Ecto neural progenitor cell (in vitro differentiated cells): ENCODE measurements at regions not wholly inside any gene's neighbourhood (a gene's known extent, or its start where the extent isn't known, plus 50 kb on each side); places are given as distances from the start of the nearest gene placed in this dataset.
"Not testable (repeated sequence)": the region's sequence is repeated elsewhere in the genome, so short reads cannot be mapped to it uniquely, and the experiment has no call there.

ENCODE experiments used
- DNase-seq: peaks from one replicate; pipeline ENCODE4 v3.0.0-alpha.2; 2018; ENCODE audit warnings: low spot score

DNA sequence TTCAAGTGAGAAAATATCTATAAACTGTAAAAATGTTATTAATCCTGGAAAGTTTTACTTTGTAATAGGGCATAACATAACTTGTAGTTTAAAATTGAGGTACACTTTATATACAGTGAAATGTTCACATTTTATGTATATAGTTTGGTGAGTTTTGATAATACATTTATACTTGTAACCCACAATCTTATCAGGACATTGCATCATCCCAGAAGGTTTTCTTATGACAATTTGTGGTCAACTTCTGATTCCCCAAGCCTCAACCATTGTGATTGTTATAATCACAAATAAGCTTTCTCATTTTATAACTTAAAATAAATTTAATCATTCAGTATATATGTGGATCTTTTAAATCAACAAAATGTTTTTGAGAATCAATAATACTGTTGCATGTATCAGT is 151.1 kb downstream of the TFPI2 start:
- DNase-seq = no peak

DNA sequence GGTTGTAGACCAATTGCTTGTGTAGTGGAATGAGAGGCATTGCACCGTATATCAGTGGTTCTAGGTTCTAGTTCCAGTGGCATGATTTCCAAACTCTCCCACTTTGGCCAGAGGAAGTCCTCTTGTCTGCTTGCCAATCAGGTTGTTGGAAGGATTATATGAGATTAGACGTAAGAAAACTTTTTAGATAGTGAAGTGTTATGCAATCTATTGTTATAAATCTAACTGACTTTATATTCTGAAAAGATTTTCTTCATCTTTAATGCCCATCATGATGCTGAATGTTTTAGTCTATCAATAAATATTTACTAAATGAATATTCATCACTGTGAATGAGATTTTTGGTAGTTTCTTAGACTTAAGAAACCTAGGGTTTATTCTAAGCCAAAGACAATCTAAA is 152.6 kb downstream of the TFPI2 start:
- DNase-seq = no peak

DNA sequence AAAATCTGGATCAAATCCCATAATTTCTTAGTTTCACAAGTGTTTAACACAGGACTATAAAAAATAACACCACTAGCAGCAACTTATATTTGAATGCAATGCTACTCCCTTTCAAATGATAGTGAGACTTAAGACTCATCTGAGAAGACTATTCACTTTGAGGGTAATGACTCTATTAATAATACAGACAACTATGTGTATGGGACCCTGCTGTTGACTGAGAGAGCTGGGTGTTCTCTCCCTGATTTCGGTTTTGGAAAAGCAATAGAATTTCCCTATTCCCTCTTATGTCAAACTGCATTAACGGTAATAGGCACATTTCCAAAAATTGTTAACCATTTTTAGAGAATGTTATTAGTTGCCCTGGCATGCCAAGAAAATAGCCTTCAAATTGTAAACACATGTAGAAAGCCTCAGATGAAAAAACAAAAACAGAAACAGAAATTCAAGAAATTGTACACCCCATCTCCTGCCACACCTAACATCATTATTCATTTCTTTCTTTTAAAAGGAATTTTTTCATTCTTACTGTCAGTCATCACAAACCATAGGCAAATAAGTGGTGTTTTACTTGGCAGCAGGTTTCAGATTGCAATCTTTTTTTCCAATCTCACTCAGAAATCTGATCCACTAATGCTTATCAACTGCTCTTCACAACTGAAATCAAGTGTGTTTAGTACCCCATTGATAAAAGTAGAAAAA is 153.7 kb downstream of the TFPI2 start:
- DNase-seq = no peak

DNA sequence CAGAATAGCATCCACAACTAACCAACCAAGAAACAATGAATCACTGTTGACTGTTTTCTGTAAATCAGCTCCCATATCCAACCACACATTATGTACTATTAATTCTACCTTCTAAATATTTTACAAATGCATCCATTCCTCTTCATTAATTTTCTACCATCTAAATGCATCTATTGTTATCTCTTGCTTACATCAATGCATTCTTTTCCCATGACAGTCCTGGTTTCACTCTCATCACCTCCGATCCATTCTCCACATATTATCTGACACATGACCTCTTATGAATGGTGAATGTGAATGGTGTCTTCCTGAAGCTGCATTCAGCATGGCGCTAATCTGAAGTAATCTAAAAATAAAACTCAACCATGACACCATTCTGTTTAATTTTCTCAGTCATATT is 153.8 kb upstream of the CALCR start:
- DNase-seq = no peak

DNA sequence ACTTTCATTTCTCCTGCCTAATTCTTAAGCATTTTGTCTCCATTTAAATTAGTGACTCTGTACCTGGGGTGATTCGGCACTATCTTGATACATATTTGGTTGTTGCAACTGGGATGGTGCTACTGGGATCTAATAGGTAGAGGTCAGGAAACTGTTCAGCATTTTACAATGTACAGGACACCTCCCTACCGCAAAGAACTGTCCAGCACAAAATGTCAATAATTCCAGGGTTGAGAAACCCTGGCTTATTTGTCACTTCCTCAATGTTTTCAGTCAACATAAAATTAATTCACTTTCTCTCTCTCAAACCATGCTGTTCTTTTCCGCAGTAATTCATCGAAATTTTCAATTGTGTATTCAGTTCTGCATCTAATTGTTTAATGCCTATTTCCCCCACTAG is 151.4 kb upstream of the CALCR start:
- no peak for DNase-seq

DNA sequence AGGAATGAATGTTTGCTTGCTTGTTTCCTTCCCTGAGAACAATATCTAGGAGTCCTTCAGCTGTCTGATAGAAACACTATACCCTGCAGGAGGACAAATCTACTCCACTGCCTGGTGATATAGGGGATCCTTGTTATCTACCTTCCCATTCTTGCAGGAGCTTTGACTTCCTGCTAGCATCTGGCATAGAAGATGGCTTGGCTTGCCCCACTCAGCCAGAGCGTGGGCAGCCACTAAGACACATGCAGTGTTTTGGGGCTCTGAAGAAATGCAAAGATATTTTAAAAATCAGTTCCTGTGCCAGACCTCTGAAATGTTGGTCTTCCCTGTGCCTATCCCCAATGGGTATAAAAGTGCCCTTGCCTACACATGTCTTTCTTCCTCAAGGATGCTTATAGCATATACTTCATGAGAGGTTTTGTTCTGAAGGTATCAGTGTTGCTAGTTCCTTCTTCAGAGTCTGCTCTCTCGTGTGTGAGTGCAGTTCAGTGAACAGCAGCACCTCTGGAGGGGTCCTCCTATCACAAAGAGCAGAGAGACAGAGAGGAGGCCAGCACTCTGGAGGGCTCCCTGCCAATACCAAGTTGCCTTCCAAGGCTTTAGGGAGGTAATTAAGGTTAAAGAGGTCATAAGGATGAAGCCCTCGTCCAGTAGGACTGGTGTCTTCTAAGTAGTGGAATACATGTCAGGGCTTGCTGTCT is 149.1 kb upstream of the CALCR start:
- DNase-seq = no peak

DNA sequence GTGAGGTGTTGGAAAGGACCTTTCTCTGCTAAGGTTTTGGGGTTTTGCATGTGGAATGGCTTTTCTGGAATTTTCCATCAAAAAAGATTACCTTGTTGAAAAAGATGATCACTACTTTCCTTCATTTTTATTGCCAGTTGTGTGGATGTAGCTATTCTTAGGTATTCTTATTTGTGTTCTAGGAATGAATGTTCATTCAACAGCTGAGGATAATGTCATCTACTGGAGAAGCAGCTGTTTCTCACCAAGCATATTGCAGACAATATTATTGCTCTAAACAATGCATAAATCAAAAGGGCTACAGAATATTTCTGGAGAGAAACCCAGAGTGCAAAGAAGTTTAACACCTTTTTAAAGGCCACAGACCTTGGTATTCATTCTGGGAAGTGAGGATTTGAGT is 145.6 kb upstream of the CALCR start:
- DNase-seq = no peak

DNA sequence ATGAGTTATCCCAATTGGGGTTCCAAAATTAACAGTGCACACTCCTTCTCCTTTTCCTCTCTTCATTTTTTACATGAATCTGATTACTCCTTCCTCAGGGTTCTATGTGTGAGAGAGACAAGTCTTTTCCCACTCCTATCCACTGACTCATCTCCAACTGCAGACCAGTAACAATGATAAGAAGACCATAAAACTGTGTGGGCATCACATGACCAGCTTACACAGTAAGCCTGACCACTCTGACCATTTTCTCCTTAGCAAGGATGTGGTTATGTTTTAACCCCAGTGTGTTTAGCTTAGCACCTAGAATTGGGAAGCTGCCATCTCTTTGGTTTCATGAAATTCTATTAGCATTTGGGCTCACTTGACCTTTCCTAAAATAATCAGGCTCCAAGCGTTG is 145.0 kb upstream of the CALCR start:
- DNase-seq = no peak

DNA sequence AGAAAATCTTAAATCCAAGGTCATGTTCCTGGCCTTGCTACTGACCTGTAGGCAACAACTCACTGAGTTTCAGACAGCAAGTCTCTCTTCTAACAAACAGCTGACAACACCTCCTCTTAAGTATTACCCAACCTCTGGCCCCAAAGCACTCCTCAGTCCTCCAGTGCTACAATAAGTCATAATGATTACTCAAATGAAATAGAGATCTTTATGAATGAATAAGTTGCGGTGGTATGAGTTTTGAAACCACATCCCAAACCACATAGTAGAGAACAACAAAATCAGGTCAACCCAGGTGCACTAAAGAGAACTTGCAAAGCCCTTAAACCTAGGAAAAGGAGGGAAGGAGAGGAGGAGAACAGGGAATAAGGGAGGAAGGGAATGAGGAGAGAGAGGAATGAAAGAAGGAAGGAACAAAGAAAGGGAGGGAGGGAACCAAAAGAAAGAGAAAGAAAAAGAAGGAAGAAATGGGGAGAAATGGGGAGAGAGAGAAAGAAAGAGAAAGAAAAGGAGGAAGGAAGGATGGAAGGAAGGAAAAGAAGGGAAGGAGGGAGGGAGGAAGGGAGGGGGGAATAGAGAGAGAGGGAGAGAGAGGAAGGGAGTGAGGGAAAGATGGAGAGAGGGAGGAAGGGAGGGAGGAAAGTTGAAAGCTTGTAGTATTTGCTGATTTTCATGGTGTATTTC is 142.8 kb upstream of the CALCR start:
- no peak for DNase-seq

DNA sequence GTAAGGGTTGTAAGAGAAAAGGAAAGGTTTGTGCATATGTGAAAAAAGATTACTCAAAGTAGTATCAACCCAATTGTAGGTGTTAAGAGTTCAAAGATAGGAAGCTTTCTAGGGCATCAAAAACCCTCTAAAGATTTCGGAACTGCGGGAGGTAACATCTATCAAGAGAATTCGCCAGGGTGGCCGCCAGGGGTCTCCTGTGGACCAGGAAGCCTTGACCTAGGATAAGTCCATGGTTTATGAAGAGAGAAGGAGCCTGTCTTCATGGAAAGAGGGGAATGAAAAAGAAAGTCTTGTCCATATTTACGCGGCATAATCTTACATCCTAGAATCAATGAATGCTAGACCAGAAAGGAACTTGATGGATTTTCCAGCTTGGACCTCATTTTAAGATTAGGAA is 140.7 kb upstream of the CALCR start:
- peak; percentile 61 for DNase-seq

DNA sequence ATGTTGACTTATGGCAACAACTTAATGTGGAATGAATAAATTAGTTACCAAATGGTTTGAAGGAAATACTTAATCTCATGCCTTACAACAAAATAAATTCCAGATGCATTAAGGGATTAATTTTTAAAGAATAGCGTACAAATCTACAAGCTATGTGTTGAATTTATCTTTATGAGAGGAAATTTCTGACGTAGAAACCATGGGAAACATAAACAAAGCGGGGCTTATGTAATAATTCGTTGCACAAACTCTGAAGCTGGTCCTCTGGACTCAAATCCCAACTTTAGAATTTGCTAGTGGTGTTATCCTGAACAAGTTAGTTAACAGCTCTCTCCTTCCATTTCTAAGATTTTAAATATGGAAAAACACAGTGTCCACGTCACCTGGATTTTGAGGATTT is 137.4 kb upstream of the CALCR start:
- DNase-seq = no peak

DNA sequence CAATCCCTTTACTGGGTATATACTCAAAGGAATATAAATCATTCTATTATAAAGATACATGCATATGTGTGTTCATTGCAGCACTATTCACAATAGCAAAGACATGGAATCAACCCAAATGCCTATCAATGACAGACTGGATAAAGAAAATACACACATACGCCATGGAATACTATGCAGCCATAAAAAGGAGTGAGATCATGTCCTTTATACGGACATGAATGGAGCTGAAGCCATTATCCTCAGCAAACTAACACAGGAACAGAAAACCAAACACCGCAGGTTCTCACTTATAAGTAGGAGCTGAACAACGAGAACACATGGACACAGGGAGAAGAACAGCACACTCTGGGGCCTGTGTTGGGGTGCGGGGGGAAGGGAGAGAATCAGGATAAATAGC is 133.7 kb upstream of the CALCR start:
- DNase-seq = not testable (repeated sequence)

DNA sequence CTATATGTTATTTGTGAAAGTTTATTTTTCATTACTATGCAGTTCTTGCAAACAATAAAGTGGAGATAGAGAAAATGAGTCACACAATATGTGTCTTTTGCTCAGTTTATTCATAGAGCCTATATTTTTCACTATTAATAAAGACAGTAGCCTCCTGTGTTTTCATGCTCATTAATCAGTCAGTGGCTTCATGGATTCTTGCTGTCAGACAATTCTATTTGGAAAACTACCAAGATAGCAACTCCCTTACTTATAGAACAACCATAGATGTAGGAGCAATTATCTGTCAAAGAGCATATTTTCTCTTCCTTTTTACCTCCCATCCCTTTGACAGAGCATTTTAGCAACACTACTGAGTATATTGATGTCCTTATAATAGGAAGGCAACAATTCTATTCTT is 132.7 kb upstream of the CALCR start:
- no peak for DNase-seq

DNA sequence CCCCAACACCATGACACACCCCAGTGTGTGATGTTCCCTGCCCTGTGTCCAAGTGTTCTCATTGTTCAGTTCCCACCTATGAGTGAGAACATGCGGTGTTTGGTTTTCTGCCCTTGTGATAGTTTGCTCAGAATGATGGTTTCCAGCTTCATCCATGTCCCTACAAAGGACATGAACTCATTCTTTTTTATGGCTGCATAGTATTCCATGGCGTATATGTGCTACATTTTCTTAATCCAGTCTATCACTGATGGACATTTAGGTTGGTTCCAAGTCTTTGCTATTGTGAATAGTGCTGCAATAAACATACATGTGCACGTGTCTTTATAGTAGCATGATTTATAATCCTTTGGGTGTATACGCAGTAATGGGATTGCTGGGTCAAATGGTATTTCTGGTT is 131.6 kb upstream of the CALCR start:
- DNase-seq = not testable (repeated sequence)

DNA sequence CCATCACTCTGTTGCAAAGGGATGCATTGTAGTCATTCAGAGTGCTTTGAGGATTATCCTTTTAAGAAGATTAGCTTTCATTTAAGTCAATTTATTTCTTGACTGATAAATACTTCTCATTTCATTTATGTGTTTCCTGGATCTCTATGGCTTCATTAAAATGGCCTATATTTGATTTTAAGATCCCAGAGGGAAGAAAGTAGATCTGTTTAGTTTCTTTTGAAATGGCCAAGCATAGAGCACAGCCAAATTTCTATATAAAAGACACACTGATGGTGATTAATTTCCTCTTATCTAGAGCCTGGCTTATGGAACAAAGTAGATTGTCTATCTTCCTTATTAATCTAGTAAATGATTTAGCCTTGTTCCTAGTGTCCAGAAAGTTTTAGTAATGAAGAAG is 129.7 kb upstream of the CALCR start:
- no peak for DNase-seq

DNA sequence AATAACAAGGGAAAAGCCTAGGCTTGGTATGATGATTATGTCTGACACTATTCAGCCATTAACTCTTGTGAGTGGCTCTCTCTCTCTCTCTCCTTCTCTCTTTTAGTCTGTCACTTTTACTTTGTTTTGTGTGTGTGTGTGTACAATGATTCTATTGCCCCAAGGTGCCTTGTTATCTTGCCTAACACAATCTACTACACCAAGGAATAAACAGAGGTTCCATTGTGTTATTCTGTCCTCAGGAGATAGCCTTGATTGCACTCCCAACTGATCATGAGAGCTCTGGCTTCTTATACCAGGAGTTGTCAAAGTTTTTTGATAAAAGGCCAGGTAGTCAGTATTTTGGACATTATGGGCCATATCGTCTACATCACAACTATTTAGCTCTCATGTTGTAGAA is 123.4 kb upstream of the CALCR start:
- DNase-seq = no peak

DNA sequence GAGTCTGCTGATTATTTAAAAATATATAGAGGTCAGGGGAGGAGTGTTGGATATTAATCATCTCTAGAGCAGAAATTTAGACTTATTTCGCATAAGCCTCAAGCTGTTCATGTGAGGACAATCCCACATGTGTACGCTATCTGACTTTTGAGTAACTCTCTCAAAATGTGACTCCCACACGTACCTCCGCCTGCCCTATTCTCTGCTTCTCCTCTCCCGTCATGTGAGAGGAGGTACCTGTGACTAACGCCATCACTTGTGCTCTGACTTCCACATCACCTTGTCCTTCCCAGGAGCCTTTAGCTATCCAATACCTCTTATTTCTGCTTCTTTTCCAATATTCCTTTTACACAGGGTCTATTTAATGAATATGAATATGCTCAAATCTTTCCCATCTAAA is 119.3 kb upstream of the CALCR start:
- no peak for DNase-seq

DNA sequence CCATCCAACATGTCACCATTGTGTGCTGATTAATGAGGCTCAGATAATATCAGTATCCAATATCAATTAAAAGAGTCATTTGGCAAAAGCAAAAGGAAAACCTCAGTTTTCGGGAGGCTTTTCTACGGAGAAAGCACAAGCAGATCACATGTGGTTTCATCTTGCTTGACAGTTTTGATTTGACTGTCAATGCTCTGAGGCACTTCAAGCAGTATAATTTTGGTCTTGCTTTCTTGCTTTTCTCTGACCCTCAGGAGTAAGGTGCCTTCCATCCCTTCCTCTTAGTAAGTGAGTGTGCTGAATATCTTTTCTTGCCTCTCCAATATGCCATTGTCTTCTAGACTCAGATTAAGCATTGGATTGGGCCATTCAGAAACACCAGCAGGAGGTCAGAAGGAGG is 115.5 kb upstream of the CALCR start:
- no peak for DNase-seq

DNA sequence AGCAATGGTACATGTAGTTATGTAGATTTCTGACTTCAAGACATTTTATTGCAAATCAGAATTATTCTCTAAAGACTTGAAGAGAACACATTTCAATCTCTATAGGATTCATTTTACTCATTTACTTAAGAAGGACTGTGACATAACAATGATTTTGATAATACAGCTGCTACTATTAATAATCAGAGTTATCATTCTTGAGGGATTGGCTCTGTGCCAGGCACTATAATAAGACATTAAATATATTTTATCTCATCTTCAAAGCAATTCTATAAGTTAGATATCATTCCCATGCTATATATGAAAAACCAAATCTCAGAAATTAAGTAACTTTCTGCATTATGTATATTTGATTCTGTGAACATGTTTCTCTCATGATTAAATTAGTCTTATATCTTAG is 103.7 kb upstream of the CALCR start:
- no peak for DNase-seq

DNA sequence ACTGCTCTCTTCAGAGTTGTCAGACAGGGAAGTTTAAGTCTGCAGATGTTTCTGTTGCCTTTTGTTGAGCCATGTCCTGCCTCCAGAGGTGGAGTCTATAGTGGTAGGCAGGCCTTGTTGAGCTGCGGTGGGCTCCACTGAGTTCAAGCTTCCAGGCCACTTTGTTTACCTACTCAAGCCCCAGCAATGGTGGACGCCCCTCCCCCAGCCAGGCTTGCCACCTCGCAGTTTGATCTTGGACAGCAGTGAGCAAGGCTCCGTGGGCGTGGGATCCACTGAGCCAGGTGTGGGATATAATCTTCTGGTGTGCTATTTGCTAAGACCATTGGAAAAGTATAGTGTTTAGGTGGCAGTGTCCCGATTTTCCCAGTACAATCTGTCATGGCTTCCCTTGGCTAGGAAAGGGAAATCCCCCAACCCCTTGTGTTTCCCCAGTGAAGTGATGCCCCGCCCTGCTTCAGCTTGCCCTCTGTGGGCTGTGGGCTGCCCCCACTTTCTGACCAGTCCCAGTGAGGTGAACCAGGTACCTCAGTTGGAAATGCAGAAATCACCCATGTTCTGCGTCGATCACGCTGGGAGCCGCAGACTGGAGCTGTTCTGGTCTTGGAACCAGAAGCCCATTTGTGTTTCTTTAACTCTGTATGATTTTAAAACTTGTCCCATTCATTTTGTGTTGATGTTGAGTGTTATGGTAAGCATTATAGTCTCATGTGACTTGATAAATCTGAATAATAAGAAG is 89.2 kb upstream of the CALCR start:
- no peak for DNase-seq

DNA sequence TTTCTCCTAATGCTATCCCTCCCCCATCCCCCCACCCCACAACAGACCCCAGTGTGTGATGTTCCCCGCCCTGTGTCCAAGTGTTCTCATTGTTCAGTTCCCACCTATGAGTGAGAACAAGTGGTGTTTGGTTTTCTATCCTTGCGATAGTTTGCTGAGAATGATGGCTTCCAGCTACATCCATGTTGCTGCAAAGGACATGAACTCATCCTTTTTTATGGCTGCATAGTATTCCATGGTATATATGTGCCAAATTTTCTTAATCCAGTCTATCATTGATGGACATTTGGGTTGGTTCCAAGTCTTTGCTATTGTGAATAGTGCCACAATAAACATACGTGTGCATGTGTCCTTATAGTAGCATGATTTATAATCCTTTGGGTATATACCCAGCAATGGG is 83.6 kb upstream of the CALCR start:
- not testable (repeated sequence) for DNase-seq

DNA sequence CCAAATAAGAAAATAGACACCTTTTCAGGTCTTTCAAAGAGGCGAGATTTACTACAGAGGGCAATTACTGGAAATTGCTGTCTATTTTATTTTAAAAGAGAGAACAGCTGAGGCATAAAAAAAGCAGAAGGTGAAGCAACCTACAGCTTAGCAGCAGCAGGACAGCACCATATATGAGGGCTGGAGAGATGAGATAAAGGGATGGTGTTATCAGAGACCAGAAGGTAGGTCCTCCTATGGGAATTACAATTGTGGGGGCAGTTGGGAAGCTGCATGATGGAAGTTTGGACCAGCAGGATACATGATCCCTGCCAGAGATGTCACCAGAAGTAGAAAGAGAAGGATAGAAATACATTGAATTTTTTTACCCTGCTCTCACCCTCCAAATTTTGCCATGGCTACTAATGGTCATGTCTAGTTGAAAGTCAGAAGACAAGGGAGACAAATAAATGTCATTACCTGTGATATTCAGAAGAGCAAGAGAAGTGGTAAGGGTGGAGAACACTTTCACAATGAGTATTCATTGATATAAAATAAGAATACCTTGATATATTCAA is 77.2 kb upstream of the CALCR start:
- no peak for DNase-seq

DNA sequence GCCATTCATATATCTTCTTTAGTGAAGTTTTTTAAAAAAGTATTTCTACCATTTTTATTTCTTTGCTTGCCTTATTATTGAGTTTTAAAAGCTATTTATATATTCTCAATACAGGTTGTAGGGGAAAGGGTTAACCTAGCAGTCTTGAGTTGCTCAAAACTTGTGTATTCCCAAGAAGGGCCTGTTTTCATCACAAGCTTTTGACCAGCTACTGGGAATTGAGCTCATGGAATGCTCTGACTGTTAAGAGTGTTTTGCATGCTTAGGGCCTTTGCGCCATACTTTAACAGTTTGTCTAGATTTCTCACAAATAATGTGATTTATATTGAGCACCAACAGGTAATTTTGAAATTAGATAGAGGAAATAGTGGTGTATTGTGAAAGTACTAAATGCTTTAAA is 72.0 kb upstream of the CALCR start:
- no peak for DNase-seq
